ENCODE measurements at regions not wholly inside any gene's neighbourhood (a gene's known extent, or its start where the extent isn't known, plus 50 kb on each side); places are given as distances from the start of the nearest gene placed in this dataset.

GRCh38 chr10:131683941-131684340 is 216.9 kb upstream of the PPP2R2D start:
- no peak for DNase-seq (ENCODE audit: low read depth)

DNA sequence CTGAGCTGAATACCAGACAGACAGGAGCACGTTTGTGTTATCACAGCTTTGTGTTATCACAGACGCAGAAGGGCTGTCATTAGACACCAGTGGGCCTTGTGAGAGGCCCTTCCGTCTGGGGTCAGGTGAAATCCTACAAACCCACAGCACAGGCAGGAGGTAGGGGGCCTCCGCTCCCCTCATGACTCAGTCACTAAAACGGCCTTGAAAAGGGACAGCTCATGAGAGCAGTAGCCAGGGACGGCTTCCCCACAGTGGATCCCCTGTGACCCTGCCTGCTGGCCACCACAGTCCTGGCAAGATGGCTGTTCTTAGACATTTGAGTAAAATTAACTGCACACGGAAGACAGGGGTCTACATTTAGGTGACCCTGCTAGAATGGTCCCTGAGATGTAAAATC is 215.8 kb upstream of the PPP2R2D start:
- no peak for DNase-seq (ENCODE audit: low read depth)
- TF ChIP-seq, protein P1, sequence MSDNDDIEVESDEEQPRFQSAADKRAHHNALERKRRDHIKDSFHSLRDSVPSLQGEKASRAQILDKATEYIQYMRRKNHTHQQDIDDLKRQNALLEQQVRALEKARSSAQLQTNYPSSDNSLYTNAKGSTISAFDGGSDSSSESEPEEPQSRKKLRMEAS (IDR thresholded peaks at IDR 0.05; ENCODE audit: low read depth, low read length), result no peak
- TF ChIP-seq MYC (IDR thresholded peaks at IDR 0.05; ENCODE audit: low read depth, low read length), result no peak
- TF ChIP-seq CTCF (IDR thresholded peaks at IDR 0.05; ENCODE audit: low read depth, low read length), result no peak
- TF ChIP-seq POLR2A (IDR thresholded peaks at IDR 0.05; ENCODE audit: extremely low read depth, insufficient read length), result no peak
- H3K4me3 ChIP-seq (ENCODE audit: low read depth, low read length), result no peak overlapping the region

More at GRCh38 chr10:131683941-131684340, 216.9 kb upstream of the PPP2R2D start:
- no peak overlapping the region for H3K4me3 ChIP-seq (ENCODE audit: low read depth, low read length)
- TF ChIP-seq CTCF (IDR thresholded peaks at IDR 0.05; ENCODE audit: low read depth, low read length), result no peak
- TF ChIP-seq POLR2A (IDR thresholded peaks at IDR 0.05; ENCODE audit: extremely low read depth, insufficient read length), result no peak
- TF ChIP-seq, protein P1 (IDR thresholded peaks at IDR 0.05; ENCODE audit: low read depth, low read length), result no peak
- TF ChIP-seq MYC (IDR thresholded peaks at IDR 0.05; ENCODE audit: low read depth, low read length), result no peak

DNA sequence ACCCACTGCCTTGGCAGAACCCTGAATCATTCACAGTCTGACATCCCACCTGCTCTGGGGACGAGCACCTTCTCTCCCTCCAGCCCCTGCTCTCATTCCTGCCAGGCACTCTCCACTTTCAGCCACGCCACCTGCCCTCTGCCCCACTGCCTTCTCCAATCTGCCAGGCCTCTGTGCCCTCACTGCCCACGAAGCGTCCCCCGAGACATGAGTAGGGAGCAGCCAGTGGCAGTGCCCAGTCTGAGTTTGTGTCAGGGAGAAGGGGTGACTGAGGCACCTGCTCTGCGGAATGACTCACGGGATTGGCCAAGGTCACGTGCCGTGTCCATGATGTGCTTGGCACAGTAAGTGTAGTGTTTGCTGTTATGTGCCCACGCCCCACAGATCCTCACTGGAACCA is 215.2 kb upstream of the PPP2R2D start:
- TF ChIP-seq POLR2A (IDR thresholded peaks at IDR 0.05; ENCODE audit: extremely low read depth, insufficient read length) (no peak), CTCF (IDR thresholded peaks at IDR 0.05; ENCODE audit: low read depth, low read length) (no peak), MYC (IDR thresholded peaks at IDR 0.05; ENCODE audit: low read depth, low read length) (no peak)
- TF ChIP-seq, protein P1 (IDR thresholded peaks at IDR 0.05; ENCODE audit: low read depth, low read length), result no peak
- no peak overlapping the region for H3K4me3 ChIP-seq (ENCODE audit: low read depth, low read length)
- DNase-seq (ENCODE audit: low read depth), result no peak

- H3K4me3 ChIP-seq (ENCODE audit: low read depth, low read length), result no peak overlapping the region
- no peak for DNase-seq (ENCODE audit: low read depth)
- no peak for TF ChIP-seq CTCF (IDR thresholded peaks at IDR 0.05; ENCODE audit: low read depth, low read length)
- TF ChIP-seq, protein P1 (IDR thresholded peaks at IDR 0.05; ENCODE audit: low read depth, low read length), result no peak
Measured at GRCh38 chr10:131686781-131687420, 213.9 kb upstream of the PPP2R2D start.

DNA sequence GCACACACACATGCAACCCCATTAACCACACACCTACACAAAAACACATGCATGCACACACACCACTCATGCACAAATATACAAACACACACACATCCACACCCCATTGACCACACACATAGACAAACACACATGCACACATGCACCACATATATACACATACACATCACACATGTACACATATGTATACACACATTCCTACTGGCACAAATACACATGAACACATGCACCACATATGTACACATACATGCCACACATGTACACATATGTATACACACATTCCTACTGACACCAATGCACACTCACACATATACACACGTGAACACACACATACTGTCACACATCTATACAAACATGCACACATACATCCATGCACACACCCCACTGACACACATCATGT is 212.5 kb upstream of the PPP2R2D start:
- TF ChIP-seq MYC (IDR thresholded peaks at IDR 0.05; ENCODE audit: low read depth, low read length), result no peak
- TF ChIP-seq POLR2A (IDR thresholded peaks at IDR 0.05; ENCODE audit: extremely low read depth, insufficient read length), result no peak
- TF ChIP-seq, protein P1 (IDR thresholded peaks at IDR 0.05; ENCODE audit: low read depth, low read length), result no peak
- no peak for TF ChIP-seq CTCF (IDR thresholded peaks at IDR 0.05; ENCODE audit: low read depth, low read length)
- H3K4me3 ChIP-seq (ENCODE audit: low read depth, low read length), result no peak overlapping the region
- DNase-seq (ENCODE audit: low read depth), result no peak

All from NB4 (cell line).